ENCODE measurements at regions not wholly inside any gene's neighbourhood (a gene's known extent, or its start where the extent isn't known, plus 50 kb on each side); places are given as distances from the start of the nearest gene placed in this dataset.

- TF ChIP-seq, protein P1, sequence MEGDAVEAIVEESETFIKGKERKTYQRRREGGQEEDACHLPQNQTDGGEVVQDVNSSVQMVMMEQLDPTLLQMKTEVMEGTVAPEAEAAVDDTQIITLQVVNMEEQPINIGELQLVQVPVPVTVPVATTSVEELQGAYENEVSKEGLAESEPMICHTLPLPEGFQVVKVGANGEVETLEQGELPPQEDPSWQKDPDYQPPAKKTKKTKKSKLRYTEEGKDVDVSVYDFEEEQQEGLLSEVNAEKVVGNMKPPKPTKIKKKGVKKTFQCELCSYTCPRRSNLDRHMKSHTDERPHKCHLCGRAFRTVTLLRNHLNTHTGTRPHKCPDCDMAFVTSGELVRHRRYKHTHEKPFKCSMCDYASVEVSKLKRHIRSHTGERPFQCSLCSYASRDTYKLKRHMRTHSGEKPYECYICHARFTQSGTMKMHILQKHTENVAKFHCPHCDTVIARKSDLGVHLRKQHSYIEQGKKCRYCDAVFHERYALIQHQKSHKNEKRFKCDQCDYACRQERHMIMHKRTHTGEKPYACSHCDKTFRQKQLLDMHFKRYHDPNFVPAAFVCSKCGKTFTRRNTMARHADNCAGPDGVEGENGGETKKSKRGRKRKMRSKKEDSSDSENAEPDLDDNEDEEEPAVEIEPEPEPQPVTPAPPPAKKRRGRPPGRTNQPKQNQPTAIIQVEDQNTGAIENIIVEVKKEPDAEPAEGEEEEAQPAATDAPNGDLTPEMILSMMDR (conservative IDR thresholded peaks at IDR 0.05), result no peak
- Histone ChIP-seq H4K20me1 (ENCODE audit: control insufficient read depth, insufficient read depth, insufficient read length) (no peaks in the 10 kb centered on the region), H4K5ac (ENCODE audit: insufficient read length, low read depth, low read length) (no peak overlapping the region), H4K91ac (ENCODE audit: insufficient read length, low read depth, low read length) (no peak overlapping the region), H3K79me1 (ENCODE audit: insufficient read depth, low read depth, low read length, poor library complexity, severe bottlenecking) (no peaks in the 10 kb centered on the region), H3K18ac (ENCODE audit: insufficient read length, low read depth, low read length) (no peak overlapping the region), H3K4me1 (ENCODE audit: insufficient read depth, low read length) (no peaks in the 10 kb centered on the region), H2AFZ (ENCODE audit: low read length) (no peak overlapping the region), H3K4ac (ENCODE audit: low read depth, low read length) (no peak overlapping the region), H2BK15ac (ENCODE audit: low read depth, low read length) (no peak overlapping the region), H3K27me3 (ENCODE audit: insufficient read depth, low read length) (no peaks in the 10 kb centered on the region), H2AK5ac (ENCODE audit: insufficient read length, low read length) (no peak overlapping the region), H3K56ac (ENCODE audit: insufficient read length, low read depth, low read length) (no peak overlapping the region), H3K4me2 (ENCODE audit: insufficient read depth, insufficient read length, low read length) (no peak overlapping the region), H2BK20ac (ENCODE audit: low read depth, low read length, poor library complexity, severe bottlenecking) (no peak overlapping the region), H3K9me3 (ENCODE audit: control insufficient read depth, low read depth, low read length) (no peaks in the 10 kb centered on the region), H3K9ac (ENCODE audit: extremely low read depth, insufficient read length, low read length) (no peak overlapping the region), H2BK120ac (ENCODE audit: low read depth, low read length, poor library complexity, severe bottlenecking) (no peak overlapping the region), H2BK12ac (ENCODE audit: insufficient read length, low read depth, low read length) (no peak overlapping the region), H2BK5ac (ENCODE audit: insufficient read length, low read length) (no peak overlapping the region), H3K23me2 (ENCODE audit: insufficient read length, low read depth, low read length, poor library complexity, severe bottlenecking) (no peaks in the 10 kb centered on the region), H3K27ac (ENCODE audit: insufficient read length, low read depth, low read length) (no peak overlapping the region), H3K79me2 (ENCODE audit: insufficient read depth, low read length) (no peaks in the 10 kb centered on the region), H3K14ac (ENCODE audit: insufficient read depth, low read length) (no peak overlapping the region), H4K8ac (replicated peaks; ENCODE audit: insufficient read length, low read depth, low read length) (no peak overlapping the region), H3K23ac (ENCODE audit: insufficient read length, low read depth, low read length) (no peak overlapping the region), H3T11ph (ENCODE audit: low read length) (no peak overlapping the region)
- no CpG with 5 or more reads among the region's 2 CpGs for WGBS (ENCODE audit: extremely low coverage, insufficient read length, low lambda C conversion rate)
- DNase-seq, result no peak
- Mint-ChIP-seq H3K4me3 (no peak overlapping the region), H3K27me3 (ENCODE audit: low read depth) (peaks cover 5% of the 10 kb centered on the region), H3K36me3 (ENCODE audit: insufficient read depth in 1 of 3, low read depth in 3 of 3) (peaks cover 15 to 33% (median 24%) of the 10 kb centered on the region in 3 experiments), H3K27ac (no peak overlapping the region), H3K4me1 (0 out of 4 replicates have a peak, but pooled peaks cover 0 to 2% of the 10 kb centered on the region in 2 experiments), H3K9me3 (peaks cover 29 to 30% of the 10 kb centered on the region in 2 experiments)
These were observed 115.7 kb downstream of the MAP3K21 start for GRCh38 chr1:233443040-233443760.

Measured in H9 (cell line).